ENCODE measurements at regions not wholly inside any gene's neighbourhood (a gene's known extent, or its start where the extent isn't known, plus 50 kb on each side); places are given as distances from the start of the nearest gene placed in this dataset.

GRCh38 chr6:4372866-4373265 lies 237.5 kb upstream of the ECI2 start:
- TF ChIP-seq CTCF (conservative IDR thresholded peaks at IDR 0.05; ENCODE audit: low read depth, low read length) (no peak), EZH2 (IDR thresholded peaks at IDR 0.05; ENCODE audit: low read length, unreplicated experiment) (no peak)
